ENCODE measurements at regions not wholly inside any gene's neighbourhood (a gene's known extent, or its start where the extent isn't known, plus 50 kb on each side); places are given as distances from the start of the nearest gene placed in this dataset.

DNA sequence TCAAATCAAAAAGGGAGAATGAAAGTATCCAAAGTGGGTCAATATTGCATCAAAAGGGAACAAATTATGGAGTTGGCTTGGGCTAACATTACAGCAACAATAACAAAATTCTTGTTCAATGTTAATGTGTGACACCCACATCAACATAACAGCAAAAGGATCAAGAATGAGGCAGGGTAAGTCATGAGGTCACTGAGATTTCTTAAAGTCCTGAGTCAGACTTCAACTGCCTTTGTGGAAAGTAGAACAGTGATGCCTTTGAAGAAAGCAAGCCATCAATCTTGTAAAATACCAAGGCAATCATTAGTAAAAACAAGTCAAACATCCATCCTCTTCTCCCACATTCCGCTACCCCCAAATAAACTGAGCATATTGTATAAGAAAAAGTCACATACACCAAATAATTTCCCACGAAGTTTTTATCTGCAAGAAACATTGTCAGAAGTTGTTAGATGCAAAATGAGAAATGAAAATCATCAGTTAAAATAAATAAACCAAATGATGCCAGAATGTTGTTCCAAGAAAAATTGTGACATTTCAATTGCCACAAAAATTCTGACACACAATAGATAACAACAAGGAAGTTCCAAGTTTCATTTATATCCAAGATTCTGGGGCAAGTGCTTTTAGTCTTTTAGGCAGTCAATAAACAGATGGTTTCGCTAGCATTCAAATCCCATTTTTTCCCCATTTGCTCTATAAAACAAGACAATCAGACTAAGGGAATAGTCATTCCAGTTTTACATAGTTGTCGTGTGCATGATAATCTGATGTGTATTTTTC lies 216.1 kb upstream of the SETBP1 start:
- TF ChIP-seq CTCF (IDR thresholded peaks at IDR 0.05; ENCODE audit: insufficient read depth, low read length): no peak
- TF ChIP-seq GABPA (IDR thresholded peaks at IDR 0.05; ENCODE audit: low read depth): no peak

All from HL-60 (cell line).